Limb (tissue), 2 donors: ENCODE measurements at regions not wholly inside any gene's neighbourhood (a gene's known extent, or its start where the extent isn't known, plus 50 kb on each side); places are given as distances from the start of the nearest gene placed in this dataset.

Experiments
- DNase-seq, 2 donors: peaks; one replicate each; pipeline ENCODE4 v3.0.0-alpha.2; 2016; ENCODE audit errors: extremely low spot score in 2 of 2

GRCh38 chr2:9772035-9772998 lies 71.0 kb upstream of the TAF1B start:
- DNase-seq, result no peak

- DNase-seq, result no peak
Observed at GRCh38 chr2:9772999-9773902, 70.0 kb upstream of the TAF1B start.

GRCh38 chr2:9773903-9774239 lies 69.4 kb upstream of the TAF1B start:
- DNase-seq, result no peak

GRCh38 chr2:9774266-9774665 lies 69.0 kb upstream of the TAF1B start:
- no peak for DNase-seq

GRCh38 chr2:9775351-9775750 lies 67.9 kb upstream of the TAF1B start:
- no peak for DNase-seq

GRCh38 chr2:9775999-9776712 lies 67.1 kb upstream of the TAF1B start:
- no peak for DNase-seq

GRCh38 chr2:9777081-9777480 lies 66.2 kb upstream of the TAF1B start:
- no peak for DNase-seq

GRCh38 chr2:9778012-9778411 lies 65.3 kb upstream of the TAF1B start:
- DNase-seq, result no peak

- no peak for DNase-seq
Observed at GRCh38 chr2:9778471-9779316, 64.6 kb upstream of the TAF1B start.

- no peak for DNase-seq
Observed at GRCh38 chr2:9779596-9780264, 63.5 kb upstream of the TAF1B start.

- DNase-seq, result no peak
Observed at GRCh38 chr2:9780368-9781130, 62.7 kb upstream of the TAF1B start.

GRCh38 chr2:9781252-9781651 lies 62.0 kb upstream of the TAF1B start:
- no peak for DNase-seq

GRCh38 chr2:9782197-9782719 lies 61.0 kb upstream of the TAF1B start:
- DNase-seq, result no peak

- DNase-seq, result no peak
Observed at GRCh38 chr2:9789371-9789770, 53.9 kb upstream of the TAF1B start.

- DNase-seq, result no peak
Observed at GRCh38 chr2:9790702-9791225, 52.5 kb upstream of the TAF1B start.

GRCh38 chr2:9791711-9792110 lies 51.6 kb upstream of the TAF1B start:
- no peak for DNase-seq

GRCh38 chr2:9793156-9793917 lies 49.9 kb upstream of the TAF1B start:
- no peak for DNase-seq
